GM19463 (cell line): ENCODE measurements at regions not wholly inside any gene's neighbourhood (a gene's known extent, or its start where the extent isn't known, plus 50 kb on each side); places are given as distances from the start of the nearest gene placed in this dataset.
"Not testable (repeated sequence)": the region's sequence is repeated elsewhere in the genome, so short reads cannot be mapped to it uniquely, and the experiment has no call there.

ENCODE experiments used
- ATAC-seq: cut with Tn5 transposase; IDR thresholded peaks from one replicate; pipeline ENCODE4 v1.9.1; 2021; ENCODE audit warnings: mild to moderate bottlenecking, moderate library complexity; ENCODE audit not compliant: unreplicated experiment

DNA sequence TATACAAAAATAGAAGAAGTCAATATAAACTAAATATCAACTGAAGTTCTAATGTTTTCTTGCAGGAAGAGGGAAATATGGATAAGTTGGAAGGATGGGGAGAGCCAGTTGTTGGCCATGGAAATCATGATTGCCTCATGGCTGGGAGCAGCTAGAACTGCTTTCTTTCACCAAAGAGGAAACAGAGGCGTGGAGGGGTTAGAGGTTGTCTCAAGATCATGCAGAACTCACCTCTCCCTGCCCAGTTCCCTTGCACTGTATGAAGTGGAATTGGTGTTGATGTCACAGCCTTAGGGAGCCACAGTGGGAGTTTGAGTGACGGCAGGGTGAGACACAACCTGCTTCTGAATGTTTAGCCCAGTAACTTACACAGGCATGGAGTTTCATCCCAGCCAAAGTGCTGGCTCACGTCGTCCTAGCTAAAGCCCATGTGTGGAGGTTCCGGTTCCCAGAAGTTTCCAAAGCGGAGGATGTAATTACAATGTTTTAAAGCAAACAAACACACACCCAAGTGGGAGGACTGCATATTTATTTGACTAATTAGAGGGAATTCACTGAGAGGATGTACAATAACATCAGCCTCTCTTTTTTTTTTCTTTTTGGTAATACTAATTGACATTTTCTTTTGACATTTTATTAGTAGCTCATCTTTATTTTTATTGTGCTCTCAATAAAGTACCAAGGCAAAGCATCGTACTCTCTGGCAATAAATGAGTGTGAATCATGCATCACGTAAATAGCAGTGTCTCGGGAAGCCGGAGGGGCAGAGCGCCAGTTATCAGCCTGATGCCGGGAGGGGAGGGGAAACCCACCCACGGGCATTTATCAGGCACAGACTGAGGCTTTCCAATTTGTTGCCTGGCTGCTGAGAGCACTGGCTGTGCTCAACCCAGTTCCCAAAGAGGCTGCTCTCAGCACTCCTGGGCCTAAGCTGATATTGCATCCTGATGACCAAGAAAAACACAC is 118.7 kb upstream of the CDH5 start:
- no peak for ATAC-seq

DNA sequence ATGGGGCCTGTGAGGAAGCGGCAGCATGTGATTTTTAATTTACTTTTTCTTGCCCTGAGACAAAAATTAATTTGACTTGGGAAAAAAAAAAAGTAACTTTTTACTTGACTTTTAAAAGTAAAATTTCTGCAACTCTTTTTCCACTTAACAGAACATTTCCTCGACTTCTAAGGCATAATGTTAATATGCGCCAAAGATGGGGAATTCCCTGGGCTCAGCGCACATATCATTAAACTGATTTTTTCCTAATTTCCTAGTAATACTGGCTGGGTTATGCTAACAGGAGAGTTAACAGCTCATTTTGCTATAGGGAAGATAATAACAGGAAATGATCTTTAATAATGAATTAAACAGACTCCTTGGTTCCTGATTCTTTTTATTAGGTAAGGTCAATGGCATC is 120.6 kb upstream of the CDH5 start:
- no peak for ATAC-seq

DNA sequence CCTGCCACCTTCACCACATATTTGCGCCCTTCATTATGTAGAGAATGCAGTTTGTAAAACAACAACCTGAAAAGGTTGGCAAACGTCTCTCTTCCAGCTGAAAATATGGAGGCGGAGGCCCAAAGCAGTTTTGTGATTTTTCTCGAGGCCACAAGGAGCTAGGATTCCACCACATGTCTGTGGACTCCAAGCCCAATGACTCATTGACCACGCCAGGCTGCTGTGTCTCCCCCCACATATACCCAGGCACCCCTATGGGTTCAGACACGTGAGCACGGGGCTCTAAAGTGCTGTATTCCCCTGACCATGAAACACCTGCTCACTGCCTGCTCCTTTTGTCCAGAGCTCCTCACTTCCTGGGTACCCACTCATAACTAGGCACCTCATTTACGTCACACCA is 121.4 kb upstream of the CDH5 start:
- no peak for ATAC-seq

DNA sequence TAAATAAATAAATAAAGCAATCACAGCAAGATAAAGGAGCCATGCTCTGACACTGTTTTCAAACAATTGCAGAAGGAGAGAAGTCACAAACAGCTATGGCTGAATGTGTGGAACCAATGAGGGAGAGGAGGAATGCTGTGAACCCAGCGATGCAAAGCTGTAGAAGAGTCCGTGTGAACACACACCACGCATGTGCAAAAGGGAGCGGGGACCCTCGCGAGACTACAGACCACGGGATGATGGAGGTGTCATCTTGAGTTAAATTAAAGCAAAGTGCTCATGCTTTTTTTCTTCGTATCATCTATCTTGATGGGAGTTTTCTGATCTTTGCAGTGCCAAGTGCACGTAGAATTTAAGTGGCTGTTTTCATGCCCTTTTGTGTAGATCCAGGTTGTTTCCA is 123.8 kb upstream of the CDH5 start:
- ATAC-seq, result no peak

DNA sequence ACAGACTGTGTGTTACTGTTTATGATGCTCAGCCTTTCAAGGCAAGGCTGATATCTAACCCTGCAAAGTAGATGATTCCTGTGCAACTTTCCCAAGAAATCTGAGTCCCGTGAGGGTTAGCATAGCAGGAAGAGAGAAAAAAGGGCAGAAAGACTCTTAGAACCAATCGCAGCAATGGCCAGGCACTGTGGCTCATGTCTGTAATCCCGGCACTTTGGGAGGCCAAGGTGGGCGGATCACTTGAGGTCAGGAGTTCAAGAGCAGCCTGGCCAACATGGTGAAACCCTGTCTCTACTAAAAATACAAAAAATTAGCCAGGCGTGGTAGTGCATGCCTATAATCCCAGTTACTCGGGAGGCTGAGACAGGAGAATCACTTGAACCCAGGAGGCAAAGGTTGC is 124.3 kb upstream of the CDH5 start:
- not testable (repeated sequence) for ATAC-seq

DNA sequence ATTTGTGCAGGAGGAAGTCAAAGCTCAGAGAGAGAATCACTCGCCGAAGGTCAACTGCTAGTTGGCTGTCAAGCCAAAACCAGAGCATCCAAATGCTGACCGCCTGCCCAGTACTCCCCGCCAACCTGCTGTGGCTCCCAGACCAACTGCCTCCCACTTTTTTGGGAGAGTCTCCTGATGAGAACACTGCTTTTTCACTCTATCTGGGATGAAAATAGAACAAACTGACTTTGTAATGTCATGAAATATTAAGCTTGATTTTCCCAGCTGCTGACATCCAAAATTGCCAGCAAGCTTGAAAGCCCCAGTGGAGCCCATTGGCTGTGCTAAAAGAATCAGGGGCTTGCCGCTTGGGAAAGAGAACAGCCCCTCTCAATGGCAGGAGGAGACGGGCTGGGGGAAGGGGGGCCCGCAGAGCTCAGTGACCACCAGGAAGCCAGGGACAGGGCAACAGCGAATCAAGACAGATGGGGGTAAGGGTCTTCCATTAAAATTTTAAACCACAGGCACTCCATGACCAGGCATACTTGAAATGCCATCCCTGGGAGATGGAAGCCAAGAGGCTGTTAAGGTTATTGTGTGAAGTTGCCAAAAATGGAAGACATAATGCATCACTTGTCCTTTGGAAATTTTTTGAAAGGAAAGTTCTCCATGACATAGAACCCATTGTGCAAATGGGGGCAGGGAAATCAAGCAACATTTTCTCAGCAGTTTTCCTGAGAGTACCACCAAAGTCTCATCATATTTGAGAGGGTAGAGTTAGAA is 125.7 kb upstream of the CDH5 start:
- ATAC-seq, result no peak

DNA sequence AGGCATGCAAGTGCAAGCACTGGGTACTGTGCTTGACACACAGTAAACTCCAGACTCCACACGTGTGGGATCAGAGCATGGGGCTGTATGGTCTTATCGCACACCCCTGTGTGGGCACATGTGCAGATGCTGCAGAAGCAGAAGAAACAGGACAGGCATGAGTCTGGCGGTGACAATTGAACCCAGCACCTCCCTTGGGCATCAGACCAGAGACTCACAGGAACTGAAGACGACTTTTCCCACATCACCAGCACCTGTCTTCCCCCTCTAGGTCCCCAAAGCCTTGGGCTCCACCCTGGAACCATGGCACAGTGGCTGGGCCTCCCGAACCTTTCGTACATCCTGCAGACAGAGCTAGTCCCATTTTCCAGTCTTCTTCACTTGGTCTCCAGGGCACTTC is 126.4 kb upstream of the CDH5 start:
- no peak for ATAC-seq

DNA sequence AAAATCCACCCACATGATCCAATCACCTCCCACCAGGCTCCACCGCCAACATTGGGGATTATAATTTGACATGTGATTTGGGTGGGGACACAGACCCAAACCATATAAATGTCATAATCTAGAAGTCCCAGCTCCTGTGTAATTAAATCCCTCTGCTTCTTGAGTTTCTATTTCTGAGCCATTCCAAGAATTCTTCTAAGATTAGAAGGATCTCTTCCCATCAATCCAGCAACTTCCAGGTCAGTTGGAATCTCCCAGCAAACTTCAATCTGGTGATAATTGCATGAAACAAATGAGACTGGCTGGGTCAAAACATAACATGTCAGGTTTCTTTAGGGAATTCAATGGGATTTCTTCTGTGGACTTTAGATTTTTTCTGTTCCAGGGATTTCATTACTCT is 127.8 kb upstream of the CDH5 start:
- ATAC-seq, result no peak

DNA sequence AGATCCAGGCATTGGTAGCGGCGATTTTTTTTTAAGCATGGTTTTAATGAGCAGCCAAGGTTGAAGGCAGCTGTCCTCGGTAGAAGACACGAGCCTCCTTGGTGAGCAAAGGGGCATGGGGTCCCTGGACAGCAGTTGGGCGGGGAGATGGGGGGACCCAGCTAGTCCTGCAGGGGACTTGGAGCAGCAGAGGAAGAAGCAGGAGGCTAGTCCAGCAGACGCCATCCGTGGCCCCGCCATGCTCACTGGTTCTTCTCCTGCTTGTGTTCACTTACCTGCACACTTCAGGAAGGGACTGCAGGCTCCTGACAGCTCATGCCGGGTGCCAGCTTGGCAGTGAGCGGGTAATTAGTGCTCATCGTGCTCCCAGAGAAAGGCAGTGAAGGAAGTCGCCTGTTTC is 130.2 kb upstream of the CDH5 start:
- no peak for ATAC-seq

DNA sequence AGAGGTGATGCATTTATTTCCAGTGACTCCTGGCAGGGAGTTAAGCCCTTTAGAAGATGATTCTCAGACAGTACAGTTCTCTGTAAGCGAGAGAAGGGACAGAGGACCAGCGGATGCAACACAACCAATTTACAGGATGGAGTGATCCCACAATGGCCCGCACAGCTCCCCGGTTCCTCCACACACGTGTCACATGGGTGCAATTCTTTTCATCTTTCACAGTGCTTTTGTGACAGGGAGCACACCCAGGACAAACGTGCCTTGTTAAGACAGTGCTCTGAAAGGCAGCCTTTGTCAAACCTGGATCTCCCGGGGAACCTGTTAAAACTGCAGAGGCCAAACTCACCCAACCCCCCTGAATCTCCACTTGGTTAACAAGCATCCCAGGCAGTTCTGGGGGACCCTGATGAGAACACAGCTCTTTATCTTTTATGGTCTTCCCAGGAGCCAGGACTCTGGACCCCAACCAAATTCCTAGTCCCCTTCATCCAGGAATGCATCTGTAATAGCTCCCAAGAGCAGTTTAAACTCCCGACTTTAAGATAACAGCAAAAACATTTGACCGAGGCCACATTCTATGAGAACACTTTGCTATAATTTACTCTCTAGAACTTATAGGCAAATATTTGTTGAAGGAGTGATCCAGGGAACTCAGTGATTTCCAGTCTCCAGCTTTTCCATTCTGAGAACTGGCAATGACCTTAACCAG is 134.9 kb upstream of the CDH5 start:
- ATAC-seq, result no peak

DNA sequence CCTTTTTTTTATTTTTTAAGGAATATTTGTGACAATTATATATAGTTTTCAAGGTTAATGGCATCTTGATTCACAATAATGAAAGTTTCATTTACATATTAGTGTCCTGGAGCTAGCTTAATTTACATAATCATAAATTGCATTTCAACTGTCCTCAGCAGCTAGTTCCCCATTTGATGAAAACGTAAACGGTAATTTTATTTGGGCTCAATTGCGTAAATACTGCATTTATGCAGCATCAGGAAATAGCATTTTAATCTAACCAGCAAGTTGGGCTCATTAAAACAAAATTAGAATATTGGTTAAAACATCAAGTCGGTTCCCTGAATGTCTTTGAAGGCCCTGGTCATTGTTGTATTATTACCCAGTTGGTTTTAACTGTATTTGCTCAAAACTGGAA is 136.8 kb upstream of the CDH5 start:
- ATAC-seq, result no peak

DNA sequence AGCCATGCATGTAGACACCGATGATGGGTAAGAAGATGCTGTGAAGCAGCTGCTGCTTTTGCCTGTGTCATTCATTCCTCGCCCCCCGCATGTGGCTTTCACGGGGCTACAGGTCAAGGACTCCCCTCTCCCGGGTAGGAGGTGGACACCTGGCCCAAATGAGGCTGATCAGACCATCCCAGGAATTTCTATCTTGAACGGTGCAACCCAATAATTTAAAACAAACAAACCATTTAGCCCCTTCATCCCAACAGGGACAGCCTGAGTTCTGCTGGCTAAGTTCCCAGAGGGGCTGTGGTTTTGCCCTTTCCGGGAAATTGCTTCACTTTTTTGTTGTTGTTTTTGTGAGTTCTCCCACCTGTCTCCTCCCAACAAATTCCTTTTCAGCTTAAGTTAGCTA is 137.7 kb upstream of the CDH5 start:
- ATAC-seq, result no peak

DNA sequence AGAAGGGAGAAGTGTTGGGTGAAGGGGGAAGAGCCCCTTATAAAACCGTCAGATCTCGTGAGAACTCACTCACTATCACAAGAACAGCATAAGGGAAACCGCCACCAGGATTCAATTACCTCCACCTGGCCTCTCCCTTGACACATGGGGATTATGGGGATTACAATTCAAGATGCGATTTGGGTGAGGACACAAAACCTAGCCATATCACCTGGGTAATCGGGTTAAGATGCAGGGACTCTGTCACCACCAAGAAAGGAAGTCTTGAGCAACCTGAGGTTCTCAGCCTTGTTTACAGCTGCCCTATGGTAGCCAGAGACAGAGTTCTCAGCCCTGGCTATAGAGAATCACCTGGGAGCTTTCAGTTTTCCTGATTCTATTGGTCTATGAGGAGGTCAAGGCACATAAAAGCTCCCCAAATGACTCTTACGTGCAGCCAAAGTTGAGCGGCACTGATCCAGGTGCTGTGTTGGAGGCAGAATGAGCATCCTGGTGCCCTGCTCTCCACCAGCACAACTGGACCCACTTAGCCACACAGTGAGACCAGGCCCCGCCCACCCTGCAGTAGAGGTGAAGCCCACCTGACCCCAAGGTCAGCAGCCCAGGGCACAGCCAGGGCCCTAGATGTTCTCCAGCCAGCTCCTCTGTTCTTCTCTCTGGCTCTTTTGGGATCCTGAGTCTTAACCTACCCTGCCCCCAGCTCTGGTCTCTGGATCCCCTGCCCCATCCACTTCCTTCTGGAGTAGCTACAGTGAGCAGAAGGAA is 138.5 kb upstream of the CDH5 start:
- no peak for ATAC-seq

DNA sequence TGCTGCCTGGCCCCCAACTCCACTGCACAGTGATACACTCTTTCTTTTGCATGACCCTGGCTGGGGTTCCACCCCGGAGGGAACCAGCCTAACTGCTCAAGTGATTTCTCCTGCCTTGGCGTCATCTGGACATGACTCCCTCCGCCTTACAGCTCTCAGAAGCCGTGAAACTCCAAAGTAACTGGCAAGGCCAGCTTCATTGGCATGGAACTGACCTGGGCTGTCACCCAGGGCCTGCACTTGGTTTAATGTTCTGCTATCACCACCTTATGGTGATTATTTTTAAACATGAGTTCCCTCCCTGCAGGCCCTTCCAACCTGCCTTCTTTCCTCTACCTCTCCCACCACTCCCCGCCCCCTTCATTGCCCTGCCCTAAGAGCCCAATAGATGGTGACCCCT is 139.7 kb upstream of the CDH5 start:
- no peak for ATAC-seq

DNA sequence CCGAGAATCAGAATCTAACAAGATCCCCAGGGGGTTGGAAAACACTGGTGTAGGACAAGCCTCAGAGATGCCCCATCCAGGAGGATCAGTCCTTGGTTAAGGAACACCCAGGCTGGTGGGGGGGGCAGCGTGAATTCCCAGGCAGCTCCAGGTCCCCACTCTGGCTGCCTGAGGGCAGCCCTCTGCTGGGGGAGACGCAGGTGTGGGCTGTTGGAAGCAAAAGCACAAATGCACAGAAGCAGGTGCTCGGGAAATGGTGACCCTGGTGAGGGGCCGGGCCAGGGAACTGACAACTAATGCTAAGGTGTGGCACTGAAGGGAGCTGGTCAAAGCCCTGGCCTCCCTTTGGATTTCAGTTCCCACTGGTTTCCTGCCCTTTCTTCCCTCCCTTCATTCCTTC is 140.8 kb upstream of the CDH5 start:
- no peak for ATAC-seq

DNA sequence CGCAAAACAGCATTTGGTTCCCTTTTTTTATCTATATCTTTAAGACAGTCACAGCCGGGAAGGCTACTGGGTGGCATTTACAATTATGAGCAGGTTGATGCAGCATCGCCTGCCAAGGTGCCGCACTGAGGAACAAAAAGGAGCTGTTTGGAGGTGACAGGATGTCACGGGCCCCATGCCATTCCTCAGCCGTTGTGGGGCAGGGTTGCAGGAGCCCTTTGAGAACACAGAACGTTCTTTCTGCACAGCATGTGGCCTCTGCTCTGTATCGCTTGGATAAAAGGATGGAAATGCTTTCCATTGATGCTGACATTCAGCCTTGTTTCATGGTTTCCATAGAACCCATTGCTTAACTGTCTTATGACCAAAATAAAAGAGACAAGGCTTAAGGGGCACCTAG is 141.9 kb upstream of the CDH5 start:
- ATAC-seq, result no peak

DNA sequence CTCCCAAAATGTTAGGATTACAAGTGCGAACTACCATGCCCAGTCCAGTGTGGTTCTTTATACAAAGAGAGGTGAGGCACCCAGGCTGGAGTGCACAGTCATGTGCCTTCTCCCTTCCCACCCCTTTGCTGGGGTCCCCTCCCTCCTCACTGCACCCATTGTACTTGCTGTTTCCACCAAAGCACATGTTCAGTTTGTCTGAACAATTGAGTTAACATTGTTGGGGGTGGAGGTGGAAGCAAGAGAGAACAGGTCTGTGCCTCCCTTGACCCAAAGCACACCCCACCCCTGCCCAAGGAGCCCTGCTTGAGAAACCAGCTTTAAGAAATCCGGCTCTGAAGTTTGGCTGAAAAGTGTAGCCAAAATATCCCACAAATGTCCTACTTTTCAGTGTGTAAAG is 142.3 kb upstream of the CDH5 start:
- no peak for ATAC-seq

DNA sequence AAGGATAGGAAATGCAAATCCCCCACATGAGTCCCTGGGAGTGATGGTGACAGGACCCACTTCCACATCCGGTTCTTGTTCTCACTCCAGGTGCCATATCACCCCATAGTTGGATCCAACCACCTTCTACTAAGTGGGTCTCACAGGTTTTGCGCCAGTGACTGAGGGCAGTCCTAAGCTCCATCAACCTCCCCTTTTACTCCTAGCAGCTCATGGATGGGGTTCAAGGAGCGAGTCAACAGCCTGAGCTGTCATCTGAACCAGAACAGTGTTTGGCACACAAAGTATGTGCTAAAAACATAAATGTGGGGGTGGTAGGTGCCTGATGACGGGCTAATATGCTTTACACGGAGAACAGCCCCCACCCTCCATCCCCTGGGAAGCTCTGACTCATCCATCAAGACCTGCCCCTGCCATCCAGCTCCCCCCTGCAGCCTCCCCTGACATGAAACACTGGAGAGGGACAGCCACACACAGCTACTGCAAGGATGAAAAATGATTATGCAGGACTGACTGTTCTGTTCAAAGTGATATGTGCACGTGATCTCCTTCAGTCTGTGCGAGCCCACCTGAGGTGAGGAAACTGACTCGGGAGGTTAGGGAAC is 143.2 kb upstream of the CDH5 start:
- ATAC-seq, result no peak

DNA sequence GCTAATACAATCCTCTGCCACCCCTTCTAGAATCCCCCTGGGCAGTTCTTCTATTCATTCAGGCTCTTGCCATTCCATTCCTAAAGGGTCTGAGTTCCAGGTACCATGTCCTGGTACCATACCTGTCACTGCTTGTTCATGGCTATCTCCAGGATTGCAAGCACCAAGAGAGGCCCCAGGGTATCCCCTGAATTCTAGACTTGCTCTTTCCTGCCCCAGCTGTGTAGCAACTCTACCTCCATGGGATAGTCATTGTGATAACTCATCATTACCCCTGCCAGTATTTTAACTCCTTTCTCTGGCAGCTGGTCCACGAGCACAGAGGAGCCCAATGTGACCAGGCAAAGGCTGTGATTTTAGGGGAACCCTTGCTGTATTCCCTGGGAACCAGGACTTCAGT is 143.7 kb upstream of the CDH5 start:
- ATAC-seq, result no peak

DNA sequence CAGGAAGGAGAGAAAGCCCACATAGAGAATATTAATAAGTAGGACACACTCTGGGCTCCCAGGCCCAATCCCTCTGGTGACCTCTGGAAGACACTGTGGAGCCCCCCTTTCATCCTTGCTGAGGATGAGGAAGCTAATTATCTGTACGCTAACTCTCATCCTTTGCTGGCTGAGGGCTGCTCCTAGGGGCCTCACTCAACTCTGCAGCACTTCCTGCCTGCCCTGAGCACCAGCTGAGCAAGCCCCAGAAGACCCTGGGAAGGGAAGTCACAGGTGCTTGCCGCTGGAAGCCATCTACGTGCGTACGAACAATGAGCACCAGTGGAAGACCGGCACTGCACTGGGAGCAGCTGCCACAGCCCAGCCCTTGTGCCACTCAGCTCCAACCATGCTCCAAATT is 145.8 kb upstream of the CDH5 start:
- ATAC-seq, result no peak
